Fibroblast of lung (primary cell): ENCODE measurements at regions not wholly inside any gene's neighbourhood (a gene's known extent, or its start where the extent isn't known, plus 50 kb on each side); places are given as distances from the start of the nearest gene placed in this dataset.

ENCODE experiments used
- DNase-seq, 2 donors: peaks; one replicate each; pipeline versions ENCODE4 v3.0.0 to v3.0.0-alpha.2; 2010; ENCODE audit warnings: low read depth in 2 of 2
- H2AFZ ChIP-seq: 2 replicates; pipeline ENCODE4 v1.5.1; 2012; ENCODE audit warnings: low read length, control low read depth, inconsistent platforms
- H3K27ac ChIP-seq: 2 replicates; pipeline ENCODE4 v1.5.1; 2011; ENCODE audit warnings: low read length, control low read depth; ENCODE audit not compliant: insufficient read depth
- H3K27me3 ChIP-seq: 2 replicates; pipeline ENCODE4 v1.5.1; 2011; ENCODE audit warnings: mild to moderate bottlenecking, low read length; ENCODE audit not compliant: control insufficient read depth, insufficient read depth
- H3K36me3 ChIP-seq: 2 replicates; pipeline ENCODE4 v1.5.1; 2011; ENCODE audit warnings: low read length; ENCODE audit not compliant: control insufficient read depth, insufficient read depth
- H3K4me1 ChIP-seq: 2 replicates; pipeline ENCODE4 v1.5.1; 2011; ENCODE audit warnings: low read length; ENCODE audit not compliant: control insufficient read depth, insufficient read depth; ENCODE audit errors: extremely low read depth
- H3K4me2 ChIP-seq: 2 replicates; pipeline ENCODE4 v1.5.1; 2011; ENCODE audit warnings: low read length, control low read depth; ENCODE audit not compliant: insufficient read depth; ENCODE audit errors: extremely low read depth
- H3K4me3 ChIP-seq, 4 experiments: fragments of 200-600 bp in 1 of 4; sonication (generic) in 1 of 4; replicated peaks in 1 of 4; 2 replicates each; pipeline ENCODE4 v1.5.1; 2011 to 2016; ENCODE audit warnings: low read length in 4 of 4, low read depth in 3 of 4, mild to moderate bottlenecking in 3 of 4, control low read depth in 2 of 4, inconsistent platforms in 1 of 4, mixed read lengths in 1 of 4; ENCODE audit not compliant: insufficient read depth in 1 of 4; ENCODE audit errors: control extremely low read depth in 1 of 4
- H3K79me2 ChIP-seq: 2 replicates; pipeline ENCODE4 v1.5.1; 2012; ENCODE audit warnings: mild to moderate bottlenecking, low read length, inconsistent platforms; ENCODE audit not compliant: control insufficient read depth, insufficient read depth
- H3K9ac ChIP-seq: 2 replicates; pipeline ENCODE4 v1.5.1; 2011; ENCODE audit warnings: mild to moderate bottlenecking, low read length, control low read depth; ENCODE audit not compliant: insufficient read depth
- H3K9me3 ChIP-seq: 2 replicates; pipeline ENCODE4 v1.5.1; 2012; ENCODE audit warnings: low read depth, low read length; ENCODE audit not compliant: control insufficient read depth, insufficient read depth
- H4K20me1 ChIP-seq: 2 replicates; pipeline ENCODE4 v1.5.1; 2011; ENCODE audit warnings: low read length; ENCODE audit not compliant: control insufficient read depth, insufficient read depth; ENCODE audit errors: extremely low read depth
- CTCF ChIP-seq, 2 donors: IDR thresholded peaks in 1 of 2; conservative IDR thresholded peaks in 1 of 2; 1 replicate in 1 of 2; 2 replicates in 1 of 2; pipeline ENCODE4 v1.5.1; 2011 to 2012; ENCODE audit warnings: low read length in 2 of 2, control low read depth in 1 of 2, inconsistent platforms in 1 of 2, low read depth in 1 of 2, mild to moderate bottlenecking in 1 of 2
- EZH2 ChIP-seq: IDR thresholded peaks from 2 replicates; pipeline ENCODE4 v1.5.1; 2012; ENCODE audit warnings: low read length, control low read depth, mild to moderate bottlenecking; ENCODE audit errors: missing control alignments

GRCh38 chr11:79809487-79809886 lies 368.7 kb upstream of the TENM4 start:
- no peaks in the 10 kb centered on the region for H4K20me1 ChIP-seq

GRCh38 chr11:79807506-79807905 lies 366.7 kb upstream of the TENM4 start:
- H2AFZ ChIP-seq, result no peak overlapping the region
- H3K4me2 ChIP-seq, result no peak overlapping the region
- H3K9ac ChIP-seq, result no peak overlapping the region
- no peaks in the 10 kb centered on the region for H3K9me3 ChIP-seq
- H3K79me2 ChIP-seq, result no peaks in the 10 kb centered on the region
- no peak for TF ChIP-seq EZH2
- TF ChIP-seq CTCF (conservative IDR thresholded peaks at IDR 0.05 in 1 of 2, IDR thresholded peaks at IDR 0.05 in 1 of 2; ENCODE audit: low read depth in 1 of 2, low read length in 2 of 2), result no peak
- H3K36me3 ChIP-seq, result no peaks in the 10 kb centered on the region
- H3K27me3 ChIP-seq, result no peaks in the 10 kb centered on the region
- no peak for DNase-seq
- H3K4me3 ChIP-seq, result no peak overlapping the region
- no peaks in the 10 kb centered on the region for H4K20me1 ChIP-seq
- no peaks in the 10 kb centered on the region for H3K4me1 ChIP-seq
- no peak overlapping the region for H3K27ac ChIP-seq

More at GRCh38 chr11:79809487-79809886, 368.7 kb upstream of the TENM4 start:
- no peak overlapping the region for H3K9ac ChIP-seq
- H3K27me3 ChIP-seq, result no peaks in the 10 kb centered on the region
- no peak for TF ChIP-seq CTCF (conservative IDR thresholded peaks at IDR 0.05 in 1 of 2, IDR thresholded peaks at IDR 0.05 in 1 of 2; ENCODE audit: low read depth in 1 of 2, low read length in 2 of 2)
- TF ChIP-seq EZH2, result no peak
- H3K36me3 ChIP-seq, result no peaks in the 10 kb centered on the region
- H3K4me3 ChIP-seq, result no peak overlapping the region
- H3K79me2 ChIP-seq, result no peaks in the 10 kb centered on the region
- H3K4me2 ChIP-seq, result no peak overlapping the region
- no peak for DNase-seq
- H2AFZ ChIP-seq, result no peak overlapping the region
- no peaks in the 10 kb centered on the region for H3K9me3 ChIP-seq
- H3K4me1 ChIP-seq, result no peaks in the 10 kb centered on the region
- no peak overlapping the region for H3K27ac ChIP-seq

- TF ChIP-seq CTCF (conservative IDR thresholded peaks at IDR 0.05 in 1 of 2, IDR thresholded peaks at IDR 0.05 in 1 of 2; ENCODE audit: low read depth in 1 of 2, low read length in 2 of 2) (no peak), EZH2 (no peak)
- Histone ChIP-seq H3K9me3 (no peaks in the 10 kb centered on the region), H3K79me2 (no peaks in the 10 kb centered on the region), H3K9ac (no peak overlapping the region), H4K20me1 (no peaks in the 10 kb centered on the region), H2AFZ (no peak overlapping the region), H3K4me2 (no peak overlapping the region), H3K4me3 (no peak overlapping the region), H3K36me3 (no peaks in the 10 kb centered on the region), H3K4me1 (no peaks in the 10 kb centered on the region), H3K27ac (no peak overlapping the region), H3K27me3 (no peaks in the 10 kb centered on the region)
- DNase-seq, result no peak
These were observed 355.9 kb upstream of the TENM4 start for GRCh38 chr11:79796704-79797103.
